Gastroesophageal sphincter (tissue), 3 donors: ENCODE measurements at regions not wholly inside any gene's neighbourhood (a gene's known extent, or its start where the extent isn't known, plus 50 kb on each side); places are given as distances from the start of the nearest gene placed in this dataset.

Source experiments
- CTCF ChIP-seq, 4 experiments: fragments of 200-600 bp in 2 of 4; fragments of 450-650 bp in 2 of 4; sonication (generic) in 1 of 4; IDR thresholded peaks; one replicate each; pipeline ENCODE4 v1.5.1; 2017 to 2019; ENCODE audit warnings: antibody characterized with exemption in 4 of 4, mild to moderate bottlenecking in 2 of 4, moderate library complexity in 2 of 4
- EP300 ChIP-seq: sonication (generic); formaldehyde crosslinking; IDR thresholded peaks from one replicate; pipeline ENCODE4 v1.6.1; 2017; ENCODE audit warnings: antibody characterized with exemption, mild to moderate bottlenecking
- POLR2AphosphoS5 ChIP-seq: sonication (generic); formaldehyde crosslinking; IDR thresholded peaks from one replicate; pipeline ENCODE4 v1.6.1; 2017; ENCODE audit warnings: antibody characterized with exemption

- TF ChIP-seq CTCF (IDR thresholded peaks at IDR 0.05), result no peak
- TF ChIP-seq EP300, result no peak
- no peak for TF ChIP-seq POLR2AphosphoS5
Observed at GRCh38 chr3:181040030-181040429, 50.5 kb upstream of the DNAJC19 start.
